ENCODE measurements at regions not wholly inside any gene's neighbourhood (a gene's known extent, or its start where the extent isn't known, plus 50 kb on each side); places are given as distances from the start of the nearest gene placed in this dataset.

GRCh38 chr1:242585616-242586359 lies 61.3 kb upstream of the PLD5 start:
- no peak overlapping the region for H3K4me3 ChIP-seq (ENCODE audit: low read depth, low read length)
- TF ChIP-seq CTCF (IDR thresholded peaks at IDR 0.05; ENCODE audit: borderline replicate concordance, insufficient read depth, low read depth, low read length): no peak

- no peak for TF ChIP-seq CTCF (IDR thresholded peaks at IDR 0.05; ENCODE audit: borderline replicate concordance, insufficient read depth, low read depth, low read length)
- H3K4me3 ChIP-seq (ENCODE audit: low read depth, low read length): no peak overlapping the region
Measured at GRCh38 chr1:242582669-242583068, 58.2 kb upstream of the PLD5 start.

GRCh38 chr1:242579528-242580235 lies 55.2 kb upstream of the PLD5 start:
- no peak overlapping the region for H3K4me3 ChIP-seq (ENCODE audit: low read depth, low read length)
- no peak for TF ChIP-seq CTCF (IDR thresholded peaks at IDR 0.05; ENCODE audit: borderline replicate concordance, insufficient read depth, low read depth, low read length)
